ENCODE measurements at regions not wholly inside any gene's neighbourhood (a gene's known extent, or its start where the extent isn't known, plus 50 kb on each side); places are given as distances from the start of the nearest gene placed in this dataset.

DNA sequence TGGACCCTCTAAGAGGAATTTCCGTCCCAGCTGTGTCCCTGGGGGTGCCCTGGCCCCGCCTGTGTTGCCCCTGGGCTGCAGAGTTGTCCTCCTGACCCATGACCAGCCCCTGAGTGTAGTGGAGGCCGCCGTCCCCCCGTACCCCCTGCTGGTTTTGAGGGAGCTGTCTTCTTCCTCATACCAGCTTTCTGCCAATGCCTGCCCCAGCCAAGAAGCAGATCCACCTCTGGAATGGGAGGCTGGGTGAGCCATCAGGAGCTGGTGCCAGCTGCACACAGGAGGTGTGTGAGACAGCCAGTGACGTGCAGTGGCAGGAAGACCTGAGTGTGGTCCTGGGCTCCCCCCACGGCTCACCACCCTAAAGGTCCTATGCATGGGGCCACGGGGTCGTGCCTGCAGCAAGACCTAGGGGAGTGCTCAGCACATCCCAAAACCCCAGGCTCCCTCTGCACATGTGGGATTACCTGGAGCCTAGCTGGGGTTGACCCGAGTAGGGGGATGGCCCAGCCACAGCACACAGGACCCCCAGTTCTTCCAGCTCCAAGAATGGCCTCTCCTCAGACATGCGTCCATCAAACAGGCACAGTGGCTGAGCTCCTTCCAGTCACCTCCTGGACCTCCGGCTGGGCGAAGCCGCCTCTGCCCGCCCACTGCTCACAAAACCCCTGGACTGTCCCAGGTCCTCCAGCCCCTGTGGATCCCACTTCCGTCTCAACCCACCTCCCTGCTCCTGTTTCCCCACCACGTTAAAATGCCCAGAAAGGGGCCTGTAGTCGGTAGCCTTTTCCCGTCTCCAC lies 647.6 kb downstream of the BRD1 start:
- FAIRE-seq = no peak

DNA sequence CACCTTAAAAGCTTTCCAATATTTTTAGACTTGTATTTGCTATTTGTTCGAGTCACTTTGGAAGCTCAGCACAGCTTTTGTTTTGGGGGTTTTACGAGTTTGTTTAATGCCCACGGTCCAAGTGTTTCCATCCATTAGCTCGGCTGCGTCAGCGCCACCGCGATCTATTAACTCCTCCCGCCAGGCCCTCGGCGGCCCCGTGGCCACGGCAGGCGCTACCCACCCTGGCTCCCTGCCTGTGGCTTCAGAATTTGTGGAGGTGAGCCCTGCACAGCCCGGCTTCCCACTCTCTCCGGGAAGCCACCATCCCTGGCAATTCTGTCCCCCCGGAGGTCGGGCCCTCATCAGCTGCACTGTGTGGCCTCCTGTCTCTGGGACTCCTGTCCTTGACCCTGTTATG lies 648.5 kb downstream of the BRD1 start:
- FAIRE-seq = no peak

DNA sequence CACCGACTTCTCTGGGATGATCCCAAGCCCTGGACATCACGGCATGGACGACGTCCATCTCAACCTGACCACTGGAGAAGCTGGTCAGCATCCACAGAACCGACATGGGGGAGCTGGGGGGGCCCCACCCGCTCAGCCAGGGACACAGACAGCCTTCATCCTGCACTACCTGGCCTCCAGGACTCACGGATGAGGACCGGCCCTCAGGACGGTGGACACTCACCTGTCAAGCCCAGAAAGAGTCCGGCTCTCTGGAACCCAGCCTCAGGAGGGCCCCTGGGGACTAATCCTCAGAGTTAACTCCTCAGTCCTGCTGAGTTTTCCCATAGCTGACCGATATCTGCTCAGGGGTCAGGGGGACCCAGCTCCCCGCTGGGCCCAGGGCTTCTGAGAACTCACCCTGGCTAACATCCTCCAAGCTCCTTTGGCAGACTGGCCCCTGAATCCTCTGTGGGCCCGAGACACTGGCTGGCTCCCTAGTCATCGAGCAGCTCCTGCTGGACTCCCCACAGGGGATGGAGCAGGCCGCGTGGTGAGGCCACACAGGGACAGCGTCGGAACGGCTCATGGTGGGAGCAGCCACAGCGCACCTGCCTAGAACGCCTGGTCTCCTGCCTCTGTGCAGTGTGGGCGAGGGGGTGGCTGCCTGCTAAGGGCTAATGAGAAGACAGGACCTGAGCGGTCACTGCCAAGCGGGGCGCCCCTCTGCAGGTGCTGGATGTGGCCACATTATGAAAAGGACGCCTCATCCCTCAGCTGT lies 649.2 kb downstream of the BRD1 start:
- FAIRE-seq = no peak

DNA sequence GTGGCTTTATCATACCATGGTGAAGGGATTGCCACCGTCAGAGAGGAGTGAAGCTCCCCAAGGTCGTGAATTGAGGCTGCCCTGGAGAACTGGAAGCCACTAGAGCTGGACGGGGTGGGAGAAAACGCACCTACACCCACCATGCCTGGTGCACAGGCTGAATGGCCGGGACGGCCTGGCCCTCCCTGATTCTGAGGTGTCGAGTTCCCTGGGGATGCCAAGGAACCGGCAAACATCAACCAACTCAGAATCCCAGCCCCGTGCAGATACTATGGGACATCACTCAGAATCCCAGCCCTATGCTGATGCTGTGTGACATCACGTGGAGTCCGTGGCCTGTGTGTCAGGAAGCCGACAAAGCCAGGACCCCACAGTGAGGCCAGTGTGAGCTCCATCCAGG lies 650.0 kb downstream of the BRD1 start:
- FAIRE-seq = no peak

DNA sequence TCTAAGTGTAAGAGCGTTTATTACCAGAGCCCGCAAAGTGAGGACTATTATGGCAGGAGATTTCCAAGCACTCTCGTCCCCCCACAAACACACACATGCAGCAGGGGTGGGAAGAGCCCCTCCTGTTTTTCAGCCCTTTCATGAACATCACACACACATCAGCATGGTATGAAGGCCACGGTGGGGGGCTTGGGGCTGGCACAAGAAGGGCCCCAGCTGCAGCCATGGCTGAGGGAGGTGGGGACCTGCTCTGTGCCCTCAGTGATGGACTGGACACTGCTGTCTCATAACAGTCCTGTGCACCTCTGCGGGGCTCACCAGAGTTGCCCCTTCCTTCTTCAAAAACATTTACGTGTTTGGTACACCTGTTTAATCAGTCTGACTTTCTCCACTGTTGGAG lies 650.7 kb downstream of the BRD1 start:
- no peak for FAIRE-seq

DNA sequence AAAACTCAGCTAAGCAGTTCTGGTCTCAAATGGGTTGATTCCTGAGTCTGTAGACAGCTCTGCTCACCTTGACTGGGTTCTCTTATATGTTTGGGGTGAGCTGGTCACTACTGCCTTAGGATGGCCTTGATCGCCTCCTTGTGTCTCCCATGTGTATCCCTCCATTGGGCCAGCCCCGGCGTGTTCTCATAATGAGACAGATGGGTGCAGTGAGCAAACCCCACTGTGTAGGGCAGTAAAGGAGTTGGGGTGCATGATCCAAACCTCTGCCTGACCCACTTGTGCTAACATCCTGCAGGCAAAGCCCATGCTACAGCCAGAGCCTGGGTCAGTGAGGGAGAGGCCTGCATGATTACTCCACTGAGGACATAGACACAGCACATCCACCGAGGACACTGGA lies 657.6 kb downstream of the BRD1 start:
- FAIRE-seq = no peak

DNA sequence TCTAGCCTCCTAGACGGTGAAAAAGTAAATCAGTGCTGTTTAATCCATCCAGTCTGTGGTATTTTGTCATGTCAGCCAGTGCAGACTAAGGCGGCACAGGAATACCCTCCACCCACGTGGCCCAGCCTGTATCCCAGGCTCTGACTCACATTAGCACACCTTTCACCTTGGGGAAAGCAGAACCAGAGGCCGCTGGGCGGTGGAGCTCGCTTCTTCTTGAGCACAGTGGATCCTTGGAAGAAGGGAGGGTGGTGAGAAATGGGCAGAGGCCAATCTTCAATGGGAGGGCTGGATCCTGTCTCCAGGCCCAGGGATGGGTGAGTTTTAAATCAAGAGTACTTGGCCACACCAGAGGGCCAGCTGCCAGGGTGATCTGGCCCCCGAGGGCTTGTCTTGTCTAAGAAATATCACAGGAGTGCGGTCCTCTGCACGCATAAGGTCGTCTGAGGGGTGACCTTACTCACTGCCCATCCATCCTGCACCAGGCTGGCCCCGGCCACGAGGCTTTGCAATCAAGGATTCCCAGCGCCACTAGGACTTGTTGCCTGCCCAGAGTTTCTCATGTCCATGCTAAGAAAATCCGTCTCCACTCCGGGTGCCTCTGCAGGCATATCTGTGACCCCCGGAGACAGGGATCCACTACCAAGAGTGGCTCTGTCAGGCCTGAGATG lies 658.5 kb downstream of the BRD1 start:
- FAIRE-seq = no peak

DNA sequence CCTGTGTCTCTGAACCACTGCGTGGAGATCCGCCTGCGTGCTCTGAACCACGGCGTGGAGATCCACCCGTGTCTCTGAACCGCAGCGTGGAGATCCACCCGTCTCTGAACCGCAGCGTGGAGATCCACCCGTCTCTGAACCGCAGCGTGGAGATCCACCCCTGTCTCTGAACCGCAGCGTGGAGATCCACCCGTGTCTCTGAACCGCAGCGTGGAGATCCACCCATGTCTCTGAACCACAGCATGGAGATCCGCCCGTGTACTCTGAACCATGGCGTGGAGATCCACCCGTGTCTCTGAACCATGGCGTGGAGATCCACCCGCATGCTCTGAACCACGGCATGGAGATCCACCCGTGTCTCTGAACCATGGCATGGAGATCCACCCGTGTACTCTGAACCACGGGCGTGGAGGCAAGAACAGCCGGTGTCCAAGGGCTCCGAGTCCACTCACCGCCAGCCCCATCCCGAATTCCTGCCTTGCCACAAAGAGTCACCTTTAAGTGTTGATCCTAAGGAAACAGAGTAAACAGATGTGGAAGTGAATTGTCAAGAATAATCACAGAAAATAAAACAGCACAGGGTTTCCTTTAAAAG lies 659.4 kb downstream of the BRD1 start:
- FAIRE-seq = no peak

DNA sequence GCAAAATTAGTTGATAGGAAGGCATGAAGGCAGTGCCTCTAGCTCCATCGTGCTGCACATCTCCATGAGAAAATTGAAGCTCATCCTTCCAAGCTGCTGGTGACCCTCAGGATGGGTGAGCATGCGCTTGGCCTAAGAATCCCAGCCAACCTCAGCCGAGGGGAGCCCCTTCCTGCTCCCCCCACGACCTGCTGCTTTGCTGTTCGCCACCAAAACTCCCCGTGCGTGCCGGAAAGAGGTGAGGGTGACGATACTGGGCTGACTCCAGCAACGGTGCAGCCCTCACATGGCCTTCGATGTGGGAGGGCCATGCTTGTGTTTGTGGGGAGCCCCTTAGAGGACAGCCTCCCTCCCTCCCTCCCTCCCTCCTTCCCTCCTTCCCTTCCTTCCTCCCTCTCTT lies 660.9 kb downstream of the BRD1 start:
- FAIRE-seq = no peak

DNA sequence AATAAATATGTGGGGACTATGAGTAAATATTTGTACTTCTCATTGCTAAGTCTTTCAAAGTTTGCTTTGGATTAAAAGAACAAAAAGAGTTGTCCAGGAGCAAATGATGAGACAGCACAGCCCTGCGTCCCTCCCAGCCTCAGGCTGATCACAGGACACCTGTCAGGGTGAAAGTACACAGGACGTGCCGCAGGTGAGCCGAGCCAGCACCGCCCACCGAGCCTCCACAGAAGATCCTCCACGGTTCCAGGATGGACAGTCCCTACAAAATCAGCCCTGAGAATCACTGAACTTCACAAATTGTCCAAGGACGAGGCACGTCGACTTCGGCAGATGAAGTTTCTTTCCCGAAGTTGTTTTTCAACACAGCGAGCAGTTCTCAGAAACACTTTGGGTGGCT lies 661.5 kb downstream of the BRD1 start:
- no peak for FAIRE-seq

DNA sequence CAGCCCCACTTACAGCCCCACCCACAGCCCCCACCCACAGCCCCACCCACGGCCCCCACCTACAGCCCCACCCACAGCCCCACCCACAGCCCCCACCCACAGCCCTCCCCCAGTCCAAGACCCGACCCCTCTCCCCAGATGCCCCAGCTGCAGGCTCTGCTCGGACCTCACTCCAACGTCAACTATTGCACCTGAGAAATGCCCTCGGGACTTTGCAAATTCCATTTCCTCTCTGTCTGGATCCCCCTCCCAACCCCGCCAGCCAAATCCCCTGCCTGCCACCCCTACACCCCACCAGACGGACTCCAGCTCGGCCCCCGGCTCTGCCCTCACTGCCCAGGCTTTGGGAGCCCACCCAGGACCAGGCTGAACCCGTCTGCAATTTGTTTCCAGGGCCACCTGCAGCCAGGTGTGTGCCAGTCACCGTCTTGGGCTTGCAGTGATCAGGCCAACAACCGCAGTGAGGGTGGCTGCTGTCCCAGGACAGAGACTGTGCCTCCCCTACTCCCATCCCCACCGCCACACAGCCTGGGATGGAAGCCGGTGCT lies 662.8 kb downstream of the BRD1 start:
- no peak for FAIRE-seq

DNA sequence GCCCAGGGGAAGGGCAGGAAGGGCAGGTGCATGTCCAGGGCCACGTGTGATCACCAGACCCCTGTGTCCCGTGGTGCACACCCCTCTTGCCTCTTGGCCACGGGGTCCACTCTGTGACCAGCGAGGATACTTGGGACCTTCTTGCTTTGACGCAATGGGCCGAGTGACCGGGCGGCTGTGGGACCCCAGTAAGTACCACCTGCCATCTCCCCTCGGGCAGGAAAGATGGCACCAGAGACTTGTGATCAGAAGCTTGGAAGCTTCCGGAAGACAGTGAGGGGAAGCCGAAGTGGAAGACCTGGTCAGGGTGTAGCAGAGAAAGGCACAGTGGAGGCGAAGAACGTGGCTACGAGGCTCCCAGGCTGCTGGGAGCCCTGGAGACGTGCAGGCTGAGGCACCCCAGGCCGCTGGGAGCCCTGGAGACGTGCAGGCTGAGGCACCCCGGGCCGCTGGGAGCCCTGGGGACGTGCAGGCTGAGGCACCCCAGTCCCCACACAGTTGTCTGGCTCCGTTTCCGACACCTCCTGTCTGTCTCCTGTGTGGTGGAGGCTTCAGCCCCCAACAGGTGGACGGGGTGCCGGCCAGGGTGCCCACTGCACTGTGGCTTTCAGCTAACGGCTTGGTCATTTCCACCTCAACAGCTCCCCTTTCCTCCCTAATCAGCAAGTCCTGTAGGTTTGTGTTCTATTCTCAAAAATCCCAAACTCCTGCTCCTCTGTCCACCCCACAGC lies 663.5 kb downstream of the BRD1 start:
- FAIRE-seq = no peak

DNA sequence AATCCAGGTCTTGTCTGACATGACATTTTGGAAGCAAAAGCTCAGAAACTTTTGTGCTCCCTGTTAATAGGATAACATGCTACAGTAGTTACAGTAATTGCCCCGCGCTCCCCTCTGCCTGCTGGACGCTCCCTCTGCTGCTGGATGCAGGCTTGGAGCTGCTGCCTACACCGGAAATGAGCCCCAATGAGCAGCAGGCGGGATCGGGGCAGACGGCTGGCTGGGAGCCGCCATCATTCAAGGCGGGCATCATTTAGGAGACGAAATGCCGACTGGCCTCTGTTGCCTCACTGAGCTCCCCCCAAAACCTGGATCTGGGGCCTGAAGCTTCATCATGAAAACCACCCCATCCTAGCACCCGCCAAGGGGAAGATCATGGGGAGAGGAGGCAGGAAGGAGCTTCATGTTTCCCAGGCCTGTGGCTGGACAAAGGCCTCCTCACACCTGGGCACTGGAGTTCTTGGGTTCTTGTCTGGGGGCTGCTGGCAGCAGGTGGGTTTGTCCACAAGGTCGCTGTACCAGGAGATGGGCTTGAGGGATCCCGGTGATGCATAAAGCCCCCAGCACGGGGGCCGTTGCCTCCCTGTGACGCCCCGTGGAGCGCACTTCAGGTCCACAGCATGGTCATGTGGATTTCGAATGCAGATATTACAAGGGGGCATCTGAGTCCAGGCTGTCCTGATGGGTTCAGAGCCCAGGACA lies 664.3 kb downstream of the BRD1 start:
- no peak for FAIRE-seq

DNA sequence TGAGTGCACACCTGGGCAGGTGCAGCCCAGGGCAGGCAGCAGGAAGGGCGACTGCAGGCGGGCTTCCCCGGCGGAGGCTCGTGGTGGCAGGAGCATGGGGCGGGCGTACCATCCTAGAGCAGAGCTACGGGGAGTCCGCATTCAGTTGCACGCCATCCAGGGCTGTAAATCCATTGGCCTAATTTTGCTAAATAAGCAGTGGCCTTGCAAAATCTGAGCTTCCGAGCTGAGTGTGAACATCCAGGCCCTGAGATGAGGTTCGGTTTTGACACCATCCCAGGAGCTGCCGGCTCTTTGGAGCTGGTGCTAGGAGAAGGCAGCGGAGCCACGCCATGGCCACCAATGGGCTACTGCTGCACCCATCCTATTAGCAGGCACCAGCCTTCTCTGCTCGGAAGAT lies 664.8 kb downstream of the BRD1 start:
- FAIRE-seq = no peak

DNA sequence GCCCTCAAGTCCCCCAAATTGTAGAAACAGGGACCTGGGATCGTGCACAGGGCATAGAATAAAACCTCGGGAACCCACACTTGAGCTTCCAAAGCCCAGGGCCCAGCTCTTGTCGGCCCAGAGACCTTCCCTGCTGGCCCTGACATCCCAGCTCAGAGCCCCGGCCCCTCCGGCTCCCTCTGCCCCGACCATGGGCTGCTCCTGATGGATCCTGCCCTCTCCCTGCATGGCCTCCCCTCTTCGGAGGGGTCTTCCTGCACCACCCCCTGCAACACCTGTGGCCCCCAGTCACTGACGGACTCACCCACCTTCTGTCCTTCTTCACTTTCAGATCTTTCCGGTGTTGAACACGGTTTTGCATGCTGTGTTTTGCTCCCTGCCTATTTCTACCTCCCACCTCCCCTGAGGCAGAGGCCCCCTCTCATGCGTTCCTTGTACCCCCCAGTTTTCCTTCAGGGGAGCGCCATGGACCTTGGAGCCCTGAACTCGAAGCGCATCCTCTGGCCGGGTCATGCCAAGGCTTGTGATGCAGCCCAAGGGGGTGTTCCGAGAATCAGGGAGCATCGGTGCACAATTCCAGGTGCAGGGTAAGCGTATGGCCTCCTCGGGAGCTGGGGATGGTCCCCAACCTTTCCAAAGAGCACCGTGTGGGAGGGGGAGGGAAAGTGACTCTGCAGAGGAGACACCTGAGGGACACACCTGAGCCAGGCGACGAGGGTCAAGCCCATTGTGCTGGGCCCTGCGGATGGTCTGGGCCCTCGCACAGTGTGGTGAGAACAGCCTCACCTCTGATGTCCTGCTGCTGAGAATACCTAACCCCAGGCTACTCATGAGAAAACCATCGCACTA lies 666.4 kb downstream of the BRD1 start:
- no peak for FAIRE-seq

DNA sequence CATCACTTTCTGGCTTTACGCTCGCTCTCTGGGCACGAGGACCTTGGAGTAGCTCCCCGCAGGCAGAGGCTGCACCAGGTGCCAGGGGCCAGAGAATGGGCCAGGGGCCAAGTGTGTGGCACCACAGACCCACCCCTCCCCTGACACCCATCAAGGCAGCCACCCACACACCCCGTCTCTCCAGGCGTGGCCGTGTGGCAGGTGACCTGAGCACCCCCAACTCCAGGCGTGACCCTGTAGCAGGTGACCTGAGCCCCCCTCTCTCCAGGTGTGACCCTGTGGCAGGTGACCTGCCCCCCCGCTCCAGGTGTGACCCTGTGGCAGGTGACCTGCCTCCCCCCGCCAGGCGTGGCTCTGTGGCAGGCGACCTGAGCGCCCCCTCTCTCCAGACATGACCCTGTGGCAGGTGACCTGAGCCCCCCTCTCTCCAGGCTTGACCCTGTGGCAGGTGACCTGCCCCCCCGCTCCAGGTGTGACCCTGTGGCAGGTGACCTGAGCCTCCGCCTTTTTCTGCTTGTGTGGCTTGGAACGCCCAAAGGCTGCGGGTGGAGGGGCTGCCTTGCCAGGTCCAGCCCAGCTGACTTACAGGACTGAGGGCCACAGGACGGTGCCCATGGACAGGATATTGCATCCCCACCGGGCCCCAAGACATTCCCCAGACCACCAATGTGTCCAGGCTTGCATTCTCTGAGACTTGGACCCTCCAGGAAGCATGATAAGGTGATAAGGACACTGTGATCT lies 667.2 kb downstream of the BRD1 start:
- no peak for FAIRE-seq

DNA sequence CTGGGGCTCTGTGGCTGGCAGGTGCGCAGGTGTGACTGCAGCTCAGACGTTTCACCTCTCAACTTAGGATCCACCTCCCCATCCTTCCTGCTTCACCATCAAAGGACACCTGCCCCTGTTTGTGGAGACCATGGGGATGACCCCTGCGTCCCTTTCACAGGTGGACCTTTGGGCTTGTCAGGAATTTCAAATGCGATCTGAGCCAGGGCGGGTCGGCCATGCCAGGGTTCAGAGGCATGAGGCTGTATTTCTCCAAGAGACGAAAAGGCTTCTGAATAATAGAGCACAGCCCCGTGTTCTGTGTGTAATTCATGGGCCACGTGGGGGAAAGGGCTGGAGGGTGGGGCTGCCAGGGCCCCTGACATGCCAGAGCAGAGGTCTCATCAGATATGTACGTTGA lies 668.0 kb downstream of the BRD1 start:
- no peak for FAIRE-seq

DNA sequence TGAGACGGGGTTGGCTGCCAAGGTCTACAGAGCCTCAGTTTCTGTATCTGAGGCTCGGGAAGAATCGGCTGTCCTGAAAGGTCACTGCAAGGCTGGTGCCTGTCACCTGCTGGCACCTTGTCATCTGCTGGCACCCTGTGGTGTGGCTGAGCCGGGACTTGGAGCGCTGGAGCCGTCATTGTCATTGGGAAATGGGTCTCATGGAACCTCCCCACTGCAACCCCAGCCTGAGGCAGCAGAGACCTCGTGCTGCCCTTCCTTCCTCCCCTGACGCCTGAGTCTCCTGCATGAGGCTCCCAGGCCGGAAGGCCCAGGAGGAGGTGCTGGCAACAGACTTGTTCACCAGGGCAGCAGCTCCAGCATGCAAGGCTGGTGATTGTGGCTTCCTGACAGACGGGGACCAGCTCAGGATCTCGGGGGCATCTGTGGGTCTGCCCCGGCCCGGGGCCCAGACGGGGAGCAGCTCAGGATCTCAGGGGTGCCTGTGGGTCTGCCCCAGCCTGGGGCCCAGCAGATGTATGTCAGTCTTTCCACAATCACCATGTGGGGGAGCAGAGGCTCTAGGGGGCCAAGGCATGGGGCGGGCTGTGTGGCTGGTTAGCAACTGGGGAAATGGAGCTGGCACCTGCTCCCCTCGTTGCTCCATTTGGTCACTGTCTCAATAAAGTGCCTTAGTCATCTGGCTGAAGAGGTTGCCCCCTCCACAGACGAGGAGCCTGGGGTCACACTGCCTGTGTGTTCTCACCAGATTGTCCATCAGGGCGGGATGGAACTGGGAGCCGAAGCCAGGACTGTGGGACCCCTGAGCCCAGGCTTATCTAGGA lies 668.7 kb downstream of the BRD1 start:
- FAIRE-seq = no peak
